Osteocyte (in vitro differentiated cells): ENCODE measurements at regions not wholly inside any gene's neighbourhood (a gene's known extent, or its start where the extent isn't known, plus 50 kb on each side); places are given as distances from the start of the nearest gene placed in this dataset.

ENCODE experiments used
- DNase-seq: peaks from one replicate; pipeline ENCODE4 v3.0.0; 2021; ENCODE audit warnings: mixed read lengths; ENCODE audit not compliant: unreplicated experiment; ENCODE audit errors: extremely low spot score
- H3K27ac Mint-ChIP-seq: one replicate; pipeline ENCODE4 v1.8.0; 2021; ENCODE audit warnings: mild to moderate bottlenecking, mixed read lengths; ENCODE audit not compliant: unreplicated experiment
- H3K27me3 Mint-ChIP-seq: one replicate; pipeline ENCODE4 v1.8.0; 2021; ENCODE audit warnings: mixed read lengths; ENCODE audit not compliant: unreplicated experiment
- H3K36me3 Mint-ChIP-seq: one replicate; pipeline ENCODE4 v1.8.0; 2021; ENCODE audit warnings: mixed read lengths; ENCODE audit not compliant: unreplicated experiment
- H3K4me1 Mint-ChIP-seq: one replicate; pipeline ENCODE4 v1.8.0; 2021; ENCODE audit warnings: mixed read lengths; ENCODE audit not compliant: unreplicated experiment
- H3K4me3 Mint-ChIP-seq: one replicate; pipeline ENCODE4 v1.8.0; 2021; ENCODE audit warnings: mild to moderate bottlenecking, moderate library complexity, mixed read lengths; ENCODE audit not compliant: unreplicated experiment
- H3K9me3 Mint-ChIP-seq: one replicate; pipeline ENCODE4 v1.8.0; 2021; ENCODE audit warnings: mixed read lengths; ENCODE audit not compliant: unreplicated experiment
- CTCF ChIP-seq: fragments of 200-600 bp; sonication (generic); IDR thresholded peaks from 2 replicates; pipeline ENCODE4 v1.5.0; 2021; ENCODE audit warnings: antibody characterized with exemption, mild to moderate bottlenecking, moderate library complexity

DNA sequence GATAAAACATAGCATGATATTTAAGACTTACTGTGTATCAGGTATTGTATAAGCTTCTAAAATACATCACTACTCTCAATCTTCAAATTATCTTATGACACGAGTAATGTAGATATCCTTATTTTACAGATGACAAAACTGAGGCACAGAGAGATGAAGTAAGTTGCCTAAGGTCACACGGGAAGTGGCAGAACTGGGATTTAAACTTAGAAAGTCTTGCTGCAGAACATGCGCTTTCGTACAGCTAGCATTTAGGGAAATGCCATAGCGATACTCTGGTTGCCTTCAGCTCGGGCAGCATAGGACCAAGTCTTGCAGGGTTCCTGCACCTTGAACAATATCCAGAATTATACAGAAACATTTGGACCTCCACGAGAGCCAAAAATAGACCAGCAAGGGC, 162.4 kb downstream of the BRMS1L start:
- no peak for DNase-seq
- no peaks in the 10 kb centered on the region for H3K4me1 Mint-ChIP-seq
- no peak overlapping the region for H3K27ac Mint-ChIP-seq
- H3K27me3 Mint-ChIP-seq, result peaks cover 5% of the 10 kb centered on the region
- no peak overlapping the region for H3K4me3 Mint-ChIP-seq
- H3K9me3 Mint-ChIP-seq, result no peaks in the 10 kb centered on the region
- TF ChIP-seq CTCF, result no peak
- no peaks in the 10 kb centered on the region for H3K36me3 Mint-ChIP-seq

- no peak for DNase-seq
- TF ChIP-seq CTCF, result no peak
- H3K4me1 Mint-ChIP-seq, result no peaks in the 10 kb centered on the region
- no peak overlapping the region for H3K4me3 Mint-ChIP-seq
- no peaks in the 10 kb centered on the region for H3K36me3 Mint-ChIP-seq
- H3K27me3 Mint-ChIP-seq, result peaks cover 9% of the 10 kb centered on the region
- H3K9me3 Mint-ChIP-seq, result no peaks in the 10 kb centered on the region
- no peak overlapping the region for H3K27ac Mint-ChIP-seq
Measured at GRCh38 chr14:35987731-35988130, 161.6 kb downstream of the BRMS1L start.

GRCh38 chr14:35986219-35986573, 160.1 kb downstream of the BRMS1L start:
- Mint-ChIP-seq H3K4me3 (no peak overlapping the region), H3K27me3 (peaks cover 9% of the 10 kb centered on the region), H3K4me1 (no peaks in the 10 kb centered on the region), H3K27ac (no peak overlapping the region), H3K9me3 (no peaks in the 10 kb centered on the region), H3K36me3 (no peaks in the 10 kb centered on the region)
- no peak for DNase-seq
- no peak for TF ChIP-seq CTCF

DNA sequence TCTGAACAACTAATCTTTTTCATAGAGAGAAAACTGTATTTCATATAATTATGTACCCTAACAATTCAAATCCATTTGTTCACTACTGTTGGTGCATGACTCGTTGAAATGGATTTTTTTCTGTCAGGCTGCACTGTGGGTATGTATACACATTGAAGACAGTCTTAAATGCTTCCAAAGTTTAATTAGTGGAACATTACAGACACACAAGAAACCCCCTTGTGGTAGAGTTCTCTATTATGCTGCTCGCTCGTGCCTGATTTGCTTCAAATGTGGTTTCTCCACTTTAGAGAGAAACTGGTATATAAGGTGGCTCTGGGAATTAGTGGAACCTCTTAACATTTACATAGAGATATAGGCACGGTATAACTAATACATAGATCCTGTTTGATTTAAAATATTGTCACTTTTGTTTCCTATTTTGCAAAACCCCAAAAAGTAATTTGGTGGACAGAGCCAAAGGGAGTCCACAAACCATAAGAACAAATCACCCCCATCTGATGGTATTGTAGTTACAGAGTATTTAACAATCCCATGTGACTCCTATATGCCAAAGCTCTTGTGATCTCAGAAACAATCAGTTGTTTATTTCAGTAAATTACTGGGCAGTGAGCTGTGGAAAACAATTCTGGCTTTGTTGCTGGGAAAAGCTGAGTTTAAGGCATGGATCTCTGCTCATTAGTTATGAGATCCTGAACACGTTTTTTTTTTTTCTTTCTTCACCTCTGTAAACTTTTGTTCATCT, 159.5 kb downstream of the BRMS1L start:
- no peak overlapping the region for H3K27ac Mint-ChIP-seq
- H3K36me3 Mint-ChIP-seq, result no peaks in the 10 kb centered on the region
- no peak for TF ChIP-seq CTCF

DNA sequence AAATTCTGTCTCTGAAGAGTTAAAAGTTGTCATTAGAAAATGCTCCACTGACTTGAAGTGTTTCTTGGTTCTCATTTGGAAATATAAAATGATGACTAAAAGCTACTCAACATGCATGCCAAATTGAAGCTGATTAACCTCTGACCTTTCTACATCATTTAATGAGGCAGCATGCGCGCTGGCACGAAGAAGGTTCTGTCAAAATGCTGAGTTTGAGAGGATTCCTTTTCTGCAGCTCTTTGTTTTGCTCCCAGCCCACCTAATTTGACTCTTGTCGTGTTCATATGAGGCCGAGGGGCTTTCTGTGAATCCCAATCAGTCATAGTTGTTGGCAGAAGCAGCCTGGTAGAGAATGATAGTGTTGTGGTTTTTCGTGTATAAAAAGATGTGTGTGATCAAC, 153.4 kb downstream of the BRMS1L start:
- TF ChIP-seq CTCF, result no peak
- Mint-ChIP-seq H3K27me3 (peaks cover 4% of the 10 kb centered on the region), H3K27ac (no peak overlapping the region)

More for the DNA sequence above, 159.5 kb downstream of the BRMS1L start:
- Mint-ChIP-seq H3K4me3 (no peak overlapping the region), H3K4me1 (no peaks in the 10 kb centered on the region), H3K27me3 (peaks cover 9% of the 10 kb centered on the region), H3K9me3 (no peaks in the 10 kb centered on the region)
- DNase-seq, result no peak

More for the DNA sequence above, 153.4 kb downstream of the BRMS1L start:
- H3K4me3 Mint-ChIP-seq, result no peak overlapping the region
- no peaks in the 10 kb centered on the region for H3K9me3 Mint-ChIP-seq
- H3K4me1 Mint-ChIP-seq, result no peaks in the 10 kb centered on the region
- DNase-seq, result no peak
- no peaks in the 10 kb centered on the region for H3K36me3 Mint-ChIP-seq
